ENCODE measurements at regions not wholly inside any gene's neighbourhood (a gene's known extent, or its start where the extent isn't known, plus 50 kb on each side); places are given as distances from the start of the nearest gene placed in this dataset.

- Histone ChIP-seq H3K27me3 (ENCODE audit: control insufficient read depth in 2 of 2, insufficient read depth in 2 of 2, low read length in 2 of 2) (no peaks in the 10 kb centered on the region), H3K9me3 (replicated peaks; ENCODE audit: control insufficient read depth, insufficient read depth, low read length) (no peaks in the 10 kb centered on the region), H3K79me2 (ENCODE audit: control insufficient read depth, insufficient read depth, low read length) (no peaks in the 10 kb centered on the region), H2AFZ (ENCODE audit: low read depth, low read length) (no peak overlapping the region), H3K36me3 (ENCODE audit: control insufficient read depth in 2 of 2, extremely low read depth in 1 of 2, insufficient read depth in 2 of 2, low read length in 2 of 2) (no peaks in the 10 kb centered on the region), H4K20me1 (replicated peaks; ENCODE audit: control insufficient read depth, extremely low read depth, insufficient read depth, low read length) (no peaks in the 10 kb centered on the region), H3K4me2 (ENCODE audit: insufficient read depth, low read length) (no peak overlapping the region), H3K27ac (ENCODE audit: insufficient read depth, low read depth, low read length) (no peak overlapping the region), H3K4me1 (ENCODE audit: control insufficient read depth, extremely low read depth, insufficient read depth, low read length) (no peaks in the 10 kb centered on the region), H3K4me3 (replicated peaks in 1 of 3; ENCODE audit: insufficient read depth in 1 of 3, low read depth in 1 of 3, low read length in 3 of 3) (no peak overlapping the region), H3K9me1 (replicated peaks; ENCODE audit: control insufficient read depth, extremely low read depth, insufficient read depth, low read length) (no peaks in the 10 kb centered on the region), H3K9ac (replicated peaks; ENCODE audit: extremely low read depth, insufficient read depth, low read length) (no peak overlapping the region)
- no TSS peak for BruUV-seq (replicated peaks)
- intact Hi-C loops (cut with micrococcal nuclease) (no loop called here), dilution Hi-C loops (cut with MboI; ENCODE audit: extremely low pct_ligation_motif_present, low sequenced_read_pairs) (no loop called here)
- CTCF ChIA-PET = no interaction called here
- DNase-seq (ENCODE audit: low read depth, low spot score) (no peak), FAIRE-seq (no peak)
- TF ChIP-seq, protein P1, sequence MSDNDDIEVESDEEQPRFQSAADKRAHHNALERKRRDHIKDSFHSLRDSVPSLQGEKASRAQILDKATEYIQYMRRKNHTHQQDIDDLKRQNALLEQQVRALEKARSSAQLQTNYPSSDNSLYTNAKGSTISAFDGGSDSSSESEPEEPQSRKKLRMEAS (IDR thresholded peaks at IDR 0.05; ENCODE audit: insufficient read depth, insufficient read length) = no peak
- POLR2A ChIA-PET = no interaction called here
These were observed 371.1 kb downstream of the DHX35 start for GRCh38 chr20:39333211-39333610.

- Histone ChIP-seq H3K9me3 (replicated peaks; ENCODE audit: control insufficient read depth, insufficient read depth, low read length) (no peaks in the 10 kb centered on the region), H3K9me1 (replicated peaks; ENCODE audit: control insufficient read depth, extremely low read depth, insufficient read depth, low read length) (no peaks in the 10 kb centered on the region), H3K4me1 (ENCODE audit: control insufficient read depth, extremely low read depth, insufficient read depth, low read length) (no peaks in the 10 kb centered on the region), H3K79me2 (ENCODE audit: control insufficient read depth, insufficient read depth, low read length) (no peaks in the 10 kb centered on the region), H3K4me3 (replicated peaks in 1 of 3; ENCODE audit: insufficient read depth in 1 of 3, low read depth in 1 of 3, low read length in 3 of 3) (no peak overlapping the region), H2AFZ (ENCODE audit: low read depth, low read length) (no peak overlapping the region), H3K4me2 (ENCODE audit: insufficient read depth, low read length) (no peak overlapping the region), H3K36me3 (ENCODE audit: control insufficient read depth in 2 of 2, extremely low read depth in 1 of 2, insufficient read depth in 2 of 2, low read length in 2 of 2) (no peaks in the 10 kb centered on the region), H3K27ac (ENCODE audit: insufficient read depth, low read depth, low read length) (no peak overlapping the region), H3K27me3 (ENCODE audit: control insufficient read depth in 2 of 2, insufficient read depth in 2 of 2, low read length in 2 of 2) (no peaks in the 10 kb centered on the region), H4K20me1 (replicated peaks; ENCODE audit: control insufficient read depth, extremely low read depth, insufficient read depth, low read length) (no peaks in the 10 kb centered on the region), H3K9ac (replicated peaks; ENCODE audit: extremely low read depth, insufficient read depth, low read length) (no peak overlapping the region)
- DNase-seq (ENCODE audit: low read depth, low spot score) (no peak), FAIRE-seq (no peak)
- CTCF ChIA-PET = no interaction called here
- TF ChIP-seq FOS (IDR thresholded peaks at IDR 0.05; ENCODE audit: borderline replicate concordance, insufficient read depth, low read length) (no peak), POLR2A (IDR thresholded peaks at IDR 0.05; ENCODE audit: low read depth, low read length) (no peak), POLR2AphosphoS5 (IDR thresholded peaks at IDR 0.05; ENCODE audit: insufficient read depth, low read depth, low read length) (no peak), EZH2 (IDR thresholded peaks at IDR 0.05; ENCODE audit: borderline replicate concordance, low read depth, low read length, severe bottlenecking) (no peak), GATA2 (IDR thresholded peaks at IDR 0.05; ENCODE audit: insufficient read depth, insufficient read length, low read depth, low read length) (no peak), MYC (IDR thresholded peaks at IDR 0.05; ENCODE audit: low read depth, low read length) (no peak), JUN (IDR thresholded peaks at IDR 0.05; ENCODE audit: borderline replicate concordance, insufficient read depth, insufficient read length, low read depth) (no peak)
- TF ChIP-seq, protein P1 (IDR thresholded peaks at IDR 0.05; ENCODE audit: insufficient read depth, insufficient read length) = no peak
- TF ChIP-seq, protein P2, sequence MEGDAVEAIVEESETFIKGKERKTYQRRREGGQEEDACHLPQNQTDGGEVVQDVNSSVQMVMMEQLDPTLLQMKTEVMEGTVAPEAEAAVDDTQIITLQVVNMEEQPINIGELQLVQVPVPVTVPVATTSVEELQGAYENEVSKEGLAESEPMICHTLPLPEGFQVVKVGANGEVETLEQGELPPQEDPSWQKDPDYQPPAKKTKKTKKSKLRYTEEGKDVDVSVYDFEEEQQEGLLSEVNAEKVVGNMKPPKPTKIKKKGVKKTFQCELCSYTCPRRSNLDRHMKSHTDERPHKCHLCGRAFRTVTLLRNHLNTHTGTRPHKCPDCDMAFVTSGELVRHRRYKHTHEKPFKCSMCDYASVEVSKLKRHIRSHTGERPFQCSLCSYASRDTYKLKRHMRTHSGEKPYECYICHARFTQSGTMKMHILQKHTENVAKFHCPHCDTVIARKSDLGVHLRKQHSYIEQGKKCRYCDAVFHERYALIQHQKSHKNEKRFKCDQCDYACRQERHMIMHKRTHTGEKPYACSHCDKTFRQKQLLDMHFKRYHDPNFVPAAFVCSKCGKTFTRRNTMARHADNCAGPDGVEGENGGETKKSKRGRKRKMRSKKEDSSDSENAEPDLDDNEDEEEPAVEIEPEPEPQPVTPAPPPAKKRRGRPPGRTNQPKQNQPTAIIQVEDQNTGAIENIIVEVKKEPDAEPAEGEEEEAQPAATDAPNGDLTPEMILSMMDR (IDR thresholded peaks at IDR 0.05; ENCODE audit: extremely low read depth in 1 of 2, insufficient read depth in 1 of 2, low read depth in 1 of 2, low read length in 2 of 2) = no peak
- POLR2A ChIA-PET = no interaction called here
- intact Hi-C loops (cut with micrococcal nuclease) = no loop called here
- no TSS peak for BruUV-seq (replicated peaks)
- dilution Hi-C loops (cut with MboI; ENCODE audit: extremely low pct_ligation_motif_present, low sequenced_read_pairs) = no loop called here
These were observed 366.2 kb downstream of the DHX35 start for GRCh38 chr20:39328347-39328746.
